ENCODE measurements at regions not wholly inside any gene's neighbourhood (a gene's known extent, or its start where the extent isn't known, plus 50 kb on each side); places are given as distances from the start of the nearest gene placed in this dataset.

DNA sequence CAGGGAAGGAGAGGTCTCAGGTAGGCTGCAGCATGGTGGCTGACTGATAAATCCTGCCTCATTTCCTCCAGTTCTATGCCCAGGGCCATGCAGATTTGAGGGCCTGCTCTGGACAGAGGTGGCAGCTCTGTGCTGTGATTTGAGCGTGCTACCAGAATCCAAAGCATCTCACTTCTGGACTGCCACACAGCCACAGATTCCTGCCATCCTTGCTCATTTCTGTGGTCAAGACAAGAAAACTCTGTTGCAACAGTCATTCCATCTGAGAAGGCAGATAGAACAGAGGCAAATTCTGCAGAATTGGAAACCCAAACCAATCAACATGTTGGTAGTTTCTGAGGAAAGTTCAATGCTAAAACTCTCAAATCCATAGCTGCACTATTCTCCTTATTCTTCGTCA is 102.8 kb upstream of the GALNT2 start:
- DNase-seq (ENCODE audit: extremely low spot score, unreplicated experiment), result no peak
- TF ChIP-seq, protein P1, sequence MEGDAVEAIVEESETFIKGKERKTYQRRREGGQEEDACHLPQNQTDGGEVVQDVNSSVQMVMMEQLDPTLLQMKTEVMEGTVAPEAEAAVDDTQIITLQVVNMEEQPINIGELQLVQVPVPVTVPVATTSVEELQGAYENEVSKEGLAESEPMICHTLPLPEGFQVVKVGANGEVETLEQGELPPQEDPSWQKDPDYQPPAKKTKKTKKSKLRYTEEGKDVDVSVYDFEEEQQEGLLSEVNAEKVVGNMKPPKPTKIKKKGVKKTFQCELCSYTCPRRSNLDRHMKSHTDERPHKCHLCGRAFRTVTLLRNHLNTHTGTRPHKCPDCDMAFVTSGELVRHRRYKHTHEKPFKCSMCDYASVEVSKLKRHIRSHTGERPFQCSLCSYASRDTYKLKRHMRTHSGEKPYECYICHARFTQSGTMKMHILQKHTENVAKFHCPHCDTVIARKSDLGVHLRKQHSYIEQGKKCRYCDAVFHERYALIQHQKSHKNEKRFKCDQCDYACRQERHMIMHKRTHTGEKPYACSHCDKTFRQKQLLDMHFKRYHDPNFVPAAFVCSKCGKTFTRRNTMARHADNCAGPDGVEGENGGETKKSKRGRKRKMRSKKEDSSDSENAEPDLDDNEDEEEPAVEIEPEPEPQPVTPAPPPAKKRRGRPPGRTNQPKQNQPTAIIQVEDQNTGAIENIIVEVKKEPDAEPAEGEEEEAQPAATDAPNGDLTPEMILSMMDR (IDR thresholded peaks at IDR 0.05), result no peak
- peaks cover 2% of the 10 kb centered on the region for H3K36me3 Mint-ChIP-seq (ENCODE audit: unreplicated experiment)
- no peak overlapping the region for H3K27ac Mint-ChIP-seq (ENCODE audit: unreplicated experiment)
- H3K27me3 Mint-ChIP-seq (ENCODE audit: unreplicated experiment), result peaks cover 59% of the 10 kb centered on the region
- no peak overlapping the region for H3K4me3 Mint-ChIP-seq (ENCODE audit: unreplicated experiment)
- peaks cover 8% of the 10 kb centered on the region for H3K9me3 Mint-ChIP-seq (ENCODE audit: unreplicated experiment)
- no peaks in the 10 kb centered on the region for H3K4me1 Mint-ChIP-seq (ENCODE audit: unreplicated experiment)

GRCh38 chr1:229970714-229971113 is 96.3 kb upstream of the GALNT2 start:
- H3K4me3 Mint-ChIP-seq (ENCODE audit: unreplicated experiment), result no peak overlapping the region
- H3K36me3 Mint-ChIP-seq (ENCODE audit: unreplicated experiment), result peaks cover 2% of the 10 kb centered on the region
- H3K4me1 Mint-ChIP-seq (ENCODE audit: unreplicated experiment), result no peaks in the 10 kb centered on the region
- TF ChIP-seq, protein P1 (IDR thresholded peaks at IDR 0.05), result no peak
- peaks cover 47% of the 10 kb centered on the region for H3K27me3 Mint-ChIP-seq (ENCODE audit: unreplicated experiment)
- no peak overlapping the region for H3K27ac Mint-ChIP-seq (ENCODE audit: unreplicated experiment)
- peaks cover 15% of the 10 kb centered on the region for H3K9me3 Mint-ChIP-seq (ENCODE audit: unreplicated experiment)
- DNase-seq (ENCODE audit: extremely low spot score, unreplicated experiment), result no peak

GRCh38 chr1:229971141-229971540 is 95.9 kb upstream of the GALNT2 start:
- DNase-seq (ENCODE audit: extremely low spot score, unreplicated experiment), result no peak
- peaks cover 18% of the 10 kb centered on the region for H3K9me3 Mint-ChIP-seq (ENCODE audit: unreplicated experiment)
- TF ChIP-seq, protein P1 (IDR thresholded peaks at IDR 0.05), result no peak
- no peaks in the 10 kb centered on the region for H3K4me1 Mint-ChIP-seq (ENCODE audit: unreplicated experiment)
- peaks cover 44% of the 10 kb centered on the region for H3K27me3 Mint-ChIP-seq (ENCODE audit: unreplicated experiment)
- H3K27ac Mint-ChIP-seq (ENCODE audit: unreplicated experiment), result no peak overlapping the region
- H3K4me3 Mint-ChIP-seq (ENCODE audit: unreplicated experiment), result no peak overlapping the region
- H3K36me3 Mint-ChIP-seq (ENCODE audit: unreplicated experiment), result peaks cover 2% of the 10 kb centered on the region

DNA sequence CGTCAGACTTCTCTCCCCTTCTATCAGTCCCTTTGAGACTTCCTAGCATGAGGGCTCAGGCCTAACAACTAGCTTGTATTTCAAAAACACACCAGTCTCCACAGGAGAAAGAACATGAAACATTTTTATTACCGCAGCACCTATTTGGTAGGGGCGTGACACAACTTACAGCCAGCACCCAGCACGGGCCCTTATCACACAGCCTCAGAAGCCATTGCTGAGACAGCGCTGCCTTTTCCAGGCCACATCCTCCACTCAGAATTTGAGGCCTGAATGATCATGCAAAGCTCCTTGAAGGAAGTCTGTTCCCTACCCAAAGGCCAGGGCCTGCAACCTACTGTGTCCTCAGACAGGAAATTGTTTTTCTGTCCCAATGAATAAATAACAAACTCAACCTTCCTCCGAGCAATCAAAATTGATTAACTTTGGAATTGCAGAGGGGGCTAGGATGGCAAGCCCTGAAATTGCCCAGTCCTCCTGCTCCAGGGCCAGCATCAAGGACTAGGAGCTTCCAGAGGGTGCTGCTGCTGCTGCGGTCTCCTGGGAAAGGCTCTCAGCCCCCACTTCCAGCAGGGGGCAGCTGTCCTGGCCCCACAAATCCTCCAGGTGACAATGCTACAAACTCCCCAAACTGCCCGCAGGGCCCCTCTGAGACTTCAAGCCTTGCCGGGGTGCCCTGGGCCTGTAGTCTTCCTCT is 94.3 kb upstream of the GALNT2 start:
- Mint-ChIP-seq H3K4me1 (ENCODE audit: unreplicated experiment) (no peaks in the 10 kb centered on the region), H3K9me3 (ENCODE audit: unreplicated experiment) (peaks cover 17% of the 10 kb centered on the region), H3K4me3 (ENCODE audit: unreplicated experiment) (no peak overlapping the region), H3K27me3 (ENCODE audit: unreplicated experiment) (peaks cover 37% of the 10 kb centered on the region), H3K36me3 (ENCODE audit: unreplicated experiment) (no peaks in the 10 kb centered on the region), H3K27ac (ENCODE audit: unreplicated experiment) (no peak overlapping the region)
- no peak for DNase-seq (ENCODE audit: extremely low spot score, unreplicated experiment)
- TF ChIP-seq, protein P1 (IDR thresholded peaks at IDR 0.05), result peak; percentile 13

DNA sequence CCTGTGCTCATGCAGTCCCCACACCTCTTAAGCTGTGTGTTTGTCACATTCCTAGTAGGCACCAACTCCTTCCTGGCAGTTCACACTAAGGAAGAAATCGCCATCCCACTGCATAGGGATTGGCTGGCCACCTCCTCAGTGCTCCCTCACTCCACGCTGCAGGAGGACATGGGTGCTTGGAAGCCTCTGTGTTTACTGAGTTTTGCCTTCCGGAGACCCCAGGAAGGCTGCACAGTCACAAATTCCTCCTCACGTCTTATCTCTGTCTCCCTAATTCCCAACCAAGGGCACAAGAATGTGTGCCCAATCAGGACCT is 93.8 kb upstream of the GALNT2 start:
- DNase-seq (ENCODE audit: extremely low spot score, unreplicated experiment), result no peak
- Mint-ChIP-seq H3K4me3 (ENCODE audit: unreplicated experiment) (no peak overlapping the region), H3K4me1 (ENCODE audit: unreplicated experiment) (no peaks in the 10 kb centered on the region), H3K9me3 (ENCODE audit: unreplicated experiment) (peaks cover 17% of the 10 kb centered on the region), H3K27me3 (ENCODE audit: unreplicated experiment) (peaks cover 33% of the 10 kb centered on the region), H3K36me3 (ENCODE audit: unreplicated experiment) (no peaks in the 10 kb centered on the region), H3K27ac (ENCODE audit: unreplicated experiment) (no peak overlapping the region)
- TF ChIP-seq, protein P1 (IDR thresholded peaks at IDR 0.05), result no peak
